B cell (primary cell): ENCODE measurements at regions not wholly inside any gene's neighbourhood (a gene's known extent, or its start where the extent isn't known, plus 50 kb on each side); places are given as distances from the start of the nearest gene placed in this dataset.

Experiments
- CTCF ChIP-seq: fragments of 200-600 bp; IDR thresholded peaks from one replicate; pipeline ENCODE4 v1.8.0; 2022; ENCODE audit warnings: antibody characterized with exemption, mild to moderate bottlenecking
- EZH2 ChIP-seq: IDR thresholded peaks from 2 replicates; pipeline ENCODE4 v1.6.1; 2012; ENCODE audit warnings: borderline replicate concordance, low read depth, mild to moderate bottlenecking, moderate library complexity, low read length; ENCODE audit not compliant: insufficient read depth, poor library complexity, severe bottlenecking

- TF ChIP-seq CTCF (no peak), EZH2 (no peak)
Measured at GRCh38 chr1:29890201-29890959, 654.1 kb downstream of the PTPRU start.
